Upper lobe of left lung (tissue), 6 donors: ENCODE measurements at regions not wholly inside any gene's neighbourhood (a gene's known extent, or its start where the extent isn't known, plus 50 kb on each side); places are given as distances from the start of the nearest gene placed in this dataset.

Experiments
- ATAC-seq, 2 donors: fragments of 200-7000 bp; cut with Tn5 transposase; one replicate each; pipeline ENCODE4 v1.9.1; 2022; ENCODE audit warnings: mild to moderate bottlenecking in 2 of 2, moderate library complexity in 2 of 2; ENCODE audit not compliant: low FRiP score in 2 of 2
- DNase-seq, 2 donors: peaks; one replicate each; pipeline ENCODE4 v3.0.0-alpha.2; 2019 to 2020
- H3K27ac ChIP-seq, 4 donors: fragments of 200-600 bp; sonication (generic); one replicate each; pipeline ENCODE4 v1.5.1; 2016 to 2019
- H3K27me3 ChIP-seq, 4 donors: fragments of 200-600 bp; sonication (generic); one replicate each; pipeline ENCODE4 v1.5.1; 2017 to 2019
- H3K36me3 ChIP-seq, 4 donors: fragments of 200-600 bp; sonication (generic); one replicate each; pipeline ENCODE4 v1.5.1; 2016 to 2019
- H3K4me1 ChIP-seq, 4 donors: fragments of 200-600 bp; sonication (generic); one replicate each; pipeline ENCODE4 v1.5.1; 2018 to 2019
- H3K4me3 ChIP-seq, 4 donors: fragments of 200-600 bp; sonication (generic); one replicate each; pipeline ENCODE4 v1.5.1; 2017 to 2019; ENCODE audit warnings: mild to moderate bottlenecking in 2 of 4, moderate library complexity in 1 of 4
- H3K9me3 ChIP-seq, 4 donors: fragments of 200-600 bp; sonication (generic); one replicate each; pipeline ENCODE4 v1.5.1; 2018 to 2019
- CTCF ChIP-seq, 6 experiments: fragments of 450-650 bp in 4 of 6; fragments of 200-600 bp in 2 of 6; sonication (generic) in 2 of 6; IDR thresholded peaks; one replicate each; pipeline ENCODE4 v1.5.1; 2016 to 2019; ENCODE audit warnings: antibody characterized with exemption in 6 of 6
- EP300 ChIP-seq, 4 donors: sonication (generic); formaldehyde crosslinking; IDR thresholded peaks; one replicate each; pipeline ENCODE4 v1.5.1; 2017; ENCODE audit warnings: antibody characterized with exemption in 4 of 4, control low read depth in 2 of 4
- POLR2A ChIP-seq, 4 donors: fragments of 450-650 bp; IDR thresholded peaks; one replicate each; pipeline ENCODE4 v1.5.1; 2016 to 2017; ENCODE audit warnings: antibody characterized with exemption in 4 of 4, mild to moderate bottlenecking in 2 of 4
- POLR2AphosphoS5 ChIP-seq, 2 donors: sonication (generic); formaldehyde crosslinking; IDR thresholded peaks; one replicate each; pipeline ENCODE4 v1.5.1; 2017; ENCODE audit warnings: antibody characterized with exemption in 2 of 2
- WGBS, 2 donors: methylation state at CpG; one replicate each; pipeline ENCODE4 v1.1.5; 2017 to 2018; 5-methylcytosine and 5-hydroxymethylcytosine counted together
- donor health status: DM: no; HTN: no; CAD: no; lungs with moderate emphysema.
- donor health status: DM: no; HTN: yes; CAD: no; lungs with severe emphysema.

- no peak overlapping the region for H3K4me3 ChIP-seq
- DNase-seq (no peak), ATAC-seq (no peak)
- no peaks in the 10 kb centered on the region for H3K36me3 ChIP-seq
- no peaks in the 10 kb centered on the region for H3K27me3 ChIP-seq
- no peaks in the 10 kb centered on the region for H3K4me1 ChIP-seq
- H3K9me3 ChIP-seq, result no peaks in the 10 kb centered on the region
- TF ChIP-seq CTCF (IDR thresholded peaks at IDR 0.05) (no peak), POLR2A (IDR thresholded peaks at IDR 0.05) (no peak), POLR2AphosphoS5 (IDR thresholded peaks at IDR 0.05) (no peak), EP300 (IDR thresholded peaks at IDR 0.05) (no peak)
- no peak overlapping the region for H3K27ac ChIP-seq
Measured at GRCh38 chr12:85672436-85672835, 163.8 kb downstream of the RASSF9 start.

GRCh38 chr12:85673921-85674420 is 162.2 kb downstream of the RASSF9 start:
- no peak overlapping the region for H3K4me3 ChIP-seq
- H3K36me3 ChIP-seq, result no peaks in the 10 kb centered on the region
- no peak for DNase-seq
- TF ChIP-seq POLR2AphosphoS5 (IDR thresholded peaks at IDR 0.05), result no peak
- TF ChIP-seq EP300 (IDR thresholded peaks at IDR 0.05), result no peak
- TF ChIP-seq CTCF (IDR thresholded peaks at IDR 0.05), result no peak
- TF ChIP-seq POLR2A (IDR thresholded peaks at IDR 0.05), result no peak
- H3K9me3 ChIP-seq, result no peaks in the 10 kb centered on the region
- no peak overlapping the region for H3K27ac ChIP-seq
- WGBS, 2 donors, result 92 to 96% methylated on average over 2 to 3 of the region's 3 CpGs
- ATAC-seq, result no peak
- no peaks in the 10 kb centered on the region for H3K4me1 ChIP-seq
- no peaks in the 10 kb centered on the region for H3K27me3 ChIP-seq

- Histone ChIP-seq H3K4me3 (no peak overlapping the region), H3K36me3 (no peaks in the 10 kb centered on the region), H3K9me3 (peaks cover 0 to 9% (median 4%) of the 10 kb centered on the region in 4 donors), H3K27me3 (no peaks in the 10 kb centered on the region), H3K4me1 (no peaks in the 10 kb centered on the region), H3K27ac (no peak overlapping the region)
- TF ChIP-seq EP300 (IDR thresholded peaks at IDR 0.05), result no peak
- TF ChIP-seq POLR2AphosphoS5 (IDR thresholded peaks at IDR 0.05), result no peak
- no peak for TF ChIP-seq POLR2A (IDR thresholded peaks at IDR 0.05)
- no peak for TF ChIP-seq CTCF (IDR thresholded peaks at IDR 0.05)
- WGBS, 2 donors, result 77 to 82% methylated on average over 4 of the region's 4 CpGs
- ATAC-seq (no peak), DNase-seq (no peak)
Measured at GRCh38 chr12:85676816-85677749, 159.1 kb downstream of the RASSF9 start.

- TF ChIP-seq CTCF (IDR thresholded peaks at IDR 0.05) (no peak), POLR2A (IDR thresholded peaks at IDR 0.05) (no peak), POLR2AphosphoS5 (IDR thresholded peaks at IDR 0.05) (no peak), EP300 (IDR thresholded peaks at IDR 0.05) (no peak)
- H3K4me1 ChIP-seq, result no peaks in the 10 kb centered on the region
- no peaks in the 10 kb centered on the region for H3K36me3 ChIP-seq
- no peaks in the 10 kb centered on the region for H3K27me3 ChIP-seq
- 95 to 100% methylated on average over 1 of the region's 1 CpG for WGBS, 2 donors
- DNase-seq, result no peak
- H3K9me3 ChIP-seq, result peaks cover 0 to 9% (median 4%) of the 10 kb centered on the region in 4 donors
- no peak for ATAC-seq
- H3K4me3 ChIP-seq, result no peak overlapping the region
- no peak overlapping the region for H3K27ac ChIP-seq
Measured at GRCh38 chr12:85679296-85679695, 156.9 kb downstream of the RASSF9 start.
